Ishikawa (cell line): ENCODE measurements at regions not wholly inside any gene's neighbourhood (a gene's known extent, or its start where the extent isn't known, plus 50 kb on each side); places are given as distances from the start of the nearest gene placed in this dataset.

Experiments
- CEBPB ChIP-seq: IDR thresholded peaks from 2 replicates; pipeline ENCODE4 v1.6.1; 2012
- CREB1 ChIP-seq: IDR thresholded peaks from 2 replicates; pipeline ENCODE4 v1.6.1; 2012; ENCODE audit warnings: low read depth
- EGR1 ChIP-seq: IDR thresholded peaks from 2 replicates; pipeline ENCODE4 v1.6.1; 2012
- EP300 ChIP-seq: IDR thresholded peaks from 2 replicates; pipeline ENCODE4 v1.6.1; 2012; ENCODE audit warnings: borderline replicate concordance
- FOXM1 ChIP-seq: IDR thresholded peaks from 2 replicates; pipeline ENCODE4 v1.6.1; 2012; ENCODE audit warnings: low read depth, borderline replicate concordance
- MAX ChIP-seq: IDR thresholded peaks from 2 replicates; pipeline ENCODE4 v1.6.1; 2012
- NFIC ChIP-seq: IDR thresholded peaks from 2 replicates; pipeline ENCODE4 v1.6.1; 2012
- RAD21 ChIP-seq: IDR thresholded peaks from 2 replicates; pipeline ENCODE4 v1.6.1; 2012; ENCODE audit warnings: low read depth
- TAF1 ChIP-seq: IDR thresholded peaks from 2 replicates; pipeline ENCODE4 v1.6.1; 2012; ENCODE audit warnings: low read depth, mild to moderate bottlenecking
- TCF12 ChIP-seq: IDR thresholded peaks from 2 replicates; pipeline ENCODE4 v1.6.1; 2012; ENCODE audit warnings: low read depth
- TEAD4 ChIP-seq: IDR thresholded peaks from 2 replicates; pipeline ENCODE4 v1.6.1; 2012
- YY1 ChIP-seq: IDR thresholded peaks from 2 replicates; pipeline ENCODE4 v1.6.1; 2012; ENCODE audit warnings: low read depth
- ZBTB7A ChIP-seq: IDR thresholded peaks from 2 replicates; pipeline ENCODE4 v1.6.1; 2012; ENCODE audit warnings: low read depth
- TF ChIP-seq, protein P1 (sequence below): IDR thresholded peaks from 2 replicates; pipeline ENCODE4 v1.6.1; 2012; ENCODE audit warnings: low read depth, mild to moderate bottlenecking
- TF ChIP-seq, protein P2 (sequence below): IDR thresholded peaks from 2 replicates; pipeline ENCODE4 v1.6.1; 2012

DNA sequence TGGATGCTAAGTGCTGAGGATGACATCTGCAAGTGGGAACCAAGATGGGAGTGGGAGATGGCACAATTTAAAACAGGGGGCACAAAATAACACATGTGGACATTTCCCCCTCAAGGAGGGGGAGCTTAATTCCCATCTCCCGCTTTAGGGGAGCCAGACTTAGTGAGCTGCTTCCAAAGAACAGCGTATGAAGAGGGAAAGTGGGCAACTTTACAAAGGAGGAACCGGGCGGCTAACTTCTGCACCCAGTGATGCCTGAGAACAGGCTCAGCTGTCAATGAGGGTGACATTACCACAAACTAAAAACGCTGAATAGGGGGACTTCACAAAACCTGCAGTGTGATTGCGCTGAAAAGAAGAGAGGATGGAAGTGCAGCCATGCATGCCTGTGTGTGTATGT lies 95.5 kb upstream of the NXT1 start:
- TF ChIP-seq CEBPB (no peak), TCF12 (no peak), MAX (no peak), CREB1 (no peak), EP300 (no peak), RAD21 (no peak), TEAD4 (no peak), NFIC (no peak), ZBTB7A (no peak), YY1 (no peak), FOXM1 (no peak), EGR1 (no peak)
- TF ChIP-seq, protein P1, sequence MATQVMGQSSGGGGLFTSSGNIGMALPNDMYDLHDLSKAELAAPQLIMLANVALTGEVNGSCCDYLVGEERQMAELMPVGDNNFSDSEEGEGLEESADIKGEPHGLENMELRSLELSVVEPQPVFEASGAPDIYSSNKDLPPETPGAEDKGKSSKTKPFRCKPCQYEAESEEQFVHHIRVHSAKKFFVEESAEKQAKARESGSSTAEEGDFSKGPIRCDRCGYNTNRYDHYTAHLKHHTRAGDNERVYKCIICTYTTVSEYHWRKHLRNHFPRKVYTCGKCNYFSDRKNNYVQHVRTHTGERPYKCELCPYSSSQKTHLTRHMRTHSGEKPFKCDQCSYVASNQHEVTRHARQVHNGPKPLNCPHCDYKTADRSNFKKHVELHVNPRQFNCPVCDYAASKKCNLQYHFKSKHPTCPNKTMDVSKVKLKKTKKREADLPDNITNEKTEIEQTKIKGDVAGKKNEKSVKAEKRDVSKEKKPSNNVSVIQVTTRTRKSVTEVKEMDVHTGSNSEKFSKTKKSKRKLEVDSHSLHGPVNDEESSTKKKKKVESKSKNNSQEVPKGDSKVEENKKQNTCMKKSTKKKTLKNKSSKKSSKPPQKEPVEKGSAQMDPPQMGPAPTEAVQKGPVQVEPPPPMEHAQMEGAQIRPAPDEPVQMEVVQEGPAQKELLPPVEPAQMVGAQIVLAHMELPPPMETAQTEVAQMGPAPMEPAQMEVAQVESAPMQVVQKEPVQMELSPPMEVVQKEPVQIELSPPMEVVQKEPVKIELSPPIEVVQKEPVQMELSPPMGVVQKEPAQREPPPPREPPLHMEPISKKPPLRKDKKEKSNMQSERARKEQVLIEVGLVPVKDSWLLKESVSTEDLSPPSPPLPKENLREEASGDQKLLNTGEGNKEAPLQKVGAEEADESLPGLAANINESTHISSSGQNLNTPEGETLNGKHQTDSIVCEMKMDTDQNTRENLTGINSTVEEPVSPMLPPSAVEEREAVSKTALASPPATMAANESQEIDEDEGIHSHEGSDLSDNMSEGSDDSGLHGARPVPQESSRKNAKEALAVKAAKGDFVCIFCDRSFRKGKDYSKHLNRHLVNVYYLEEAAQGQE = no peak

DNA sequence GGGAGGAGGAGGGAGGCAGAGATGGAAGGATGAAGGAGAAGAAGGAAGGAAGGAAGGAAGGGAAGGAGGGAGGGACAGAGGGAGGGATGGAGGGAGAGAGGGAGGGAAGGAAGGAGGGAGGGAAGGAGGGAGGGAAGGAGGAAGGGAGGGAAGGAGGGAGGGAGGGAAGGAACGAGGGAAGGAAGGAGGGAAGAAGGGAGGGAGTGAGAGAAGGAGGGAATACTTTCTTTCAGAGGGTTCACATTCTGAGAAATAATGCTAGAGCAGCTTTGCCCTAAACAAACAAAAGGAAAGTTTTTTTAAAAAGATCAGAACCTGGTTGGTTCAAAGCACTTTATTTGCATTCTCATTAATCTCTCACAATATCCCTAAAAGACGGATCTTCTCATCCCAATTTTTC lies 96.1 kb upstream of the NXT1 start:
- TF ChIP-seq, protein P2, sequence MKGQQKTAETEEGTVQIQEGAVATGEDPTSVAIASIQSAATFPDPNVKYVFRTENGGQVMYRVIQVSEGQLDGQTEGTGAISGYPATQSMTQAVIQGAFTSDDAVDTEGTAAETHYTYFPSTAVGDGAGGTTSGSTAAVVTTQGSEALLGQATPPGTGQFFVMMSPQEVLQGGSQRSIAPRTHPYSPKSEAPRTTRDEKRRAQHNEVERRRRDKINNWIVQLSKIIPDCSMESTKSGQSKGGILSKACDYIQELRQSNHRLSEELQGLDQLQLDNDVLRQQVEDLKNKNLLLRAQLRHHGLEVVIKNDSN = no peak
- TF ChIP-seq MAX (no peak), ZBTB7A (no peak), EGR1 (no peak), YY1 (no peak), TAF1 (no peak), TCF12 (no peak), NFIC (no peak)

GRCh38 chr20:23254034-23254433 lies 96.6 kb upstream of the NXT1 start:
- TF ChIP-seq RAD21 = no peak
- TF ChIP-seq FOXM1 = no peak
- TF ChIP-seq NFIC = no peak
- no peak for TF ChIP-seq YY1
- TF ChIP-seq ZBTB7A = no peak
- TF ChIP-seq, protein P1 = no peak
- no peak for TF ChIP-seq MAX
- no peak for TF ChIP-seq EP300
- no peak for TF ChIP-seq TAF1
- TF ChIP-seq TEAD4 = no peak
- no peak for TF ChIP-seq EGR1
- no peak for TF ChIP-seq TCF12
- no peak for TF ChIP-seq CEBPB

DNA sequence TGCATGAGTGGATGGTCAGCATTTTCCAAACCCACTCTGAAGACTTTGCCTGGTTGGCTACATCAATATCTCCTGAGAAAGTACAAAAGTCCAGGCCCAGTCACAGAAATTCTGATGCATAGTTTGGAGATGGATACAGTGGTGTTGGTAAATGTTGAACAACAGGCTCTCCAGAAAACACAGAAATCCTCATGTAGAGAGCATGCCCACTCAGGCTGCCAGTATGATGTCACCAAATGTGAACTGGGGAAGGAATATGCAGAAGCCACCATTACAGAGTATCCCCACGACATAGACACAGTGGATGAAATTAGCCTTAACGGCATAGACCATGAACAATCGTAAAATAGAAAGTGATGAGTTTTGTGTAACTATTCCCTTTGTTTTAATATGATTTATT lies 97.1 kb upstream of the NXT1 start:
- TF ChIP-seq FOXM1 (no peak), MAX (no peak), NFIC (no peak), RAD21 (no peak), TAF1 (no peak), TCF12 (no peak)
- TF ChIP-seq, protein P2 = no peak

DNA sequence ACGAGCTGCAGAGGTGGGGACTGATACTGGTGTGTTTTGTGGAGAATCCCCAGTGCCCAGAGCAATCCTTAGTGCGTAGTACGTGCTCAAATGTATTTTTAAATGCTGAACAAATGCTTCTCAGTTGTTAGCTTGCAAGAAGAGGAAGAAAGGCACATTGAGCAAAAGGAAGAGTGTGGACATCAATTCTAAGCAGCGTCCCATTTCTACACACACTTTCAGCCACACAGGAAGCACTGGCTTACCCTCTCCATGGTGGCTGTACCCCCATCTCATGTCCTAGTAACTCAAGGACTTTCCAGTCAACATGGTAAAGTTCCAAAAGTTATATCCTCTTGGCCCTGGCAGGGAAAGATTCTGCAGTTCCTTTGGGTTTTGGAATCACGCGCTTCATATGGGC lies 98.8 kb upstream of the NXT1 start:
- TF ChIP-seq CEBPB (no peak), CREB1 (no peak), YY1 (no peak)

DNA sequence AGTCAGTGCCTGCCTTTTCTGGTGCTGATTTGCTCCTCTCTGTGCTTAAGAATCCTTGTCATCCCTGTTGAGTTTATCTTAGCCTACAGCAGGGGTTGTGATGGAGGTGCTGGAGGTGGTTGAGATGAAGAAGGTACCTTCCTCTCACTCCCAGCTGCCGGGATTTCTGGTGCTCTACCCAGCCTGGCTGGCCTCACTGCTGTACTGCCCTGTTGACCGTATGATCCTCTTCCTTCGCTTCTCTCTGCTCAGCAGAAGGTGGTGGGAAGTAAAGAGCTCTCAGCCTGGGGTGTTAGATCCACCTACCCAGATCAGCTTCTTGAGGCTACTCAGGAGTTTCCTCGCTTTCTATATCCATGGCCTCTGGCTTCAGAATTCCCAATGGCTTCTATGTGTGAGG lies 101.0 kb upstream of the NXT1 start:
- no peak for TF ChIP-seq CEBPB
- TF ChIP-seq, protein P2 = no peak
- no peak for TF ChIP-seq ZBTB7A
- TF ChIP-seq FOXM1 = no peak
- TF ChIP-seq CREB1 = no peak
- no peak for TF ChIP-seq YY1
- TF ChIP-seq, protein P1 = no peak
- no peak for TF ChIP-seq TAF1
- no peak for TF ChIP-seq EP300
- TF ChIP-seq TCF12 = no peak
- TF ChIP-seq RAD21 = no peak
- TF ChIP-seq EGR1 = no peak
- TF ChIP-seq MAX = no peak
- no peak for TF ChIP-seq TEAD4
- no peak for TF ChIP-seq NFIC
